CD4-positive, alpha-beta T cell treated with Interleukin-15 for 4 hours (primary cell): ENCODE measurements at regions not wholly inside any gene's neighbourhood (a gene's known extent, or its start where the extent isn't known, plus 50 kb on each side); places are given as distances from the start of the nearest gene placed in this dataset.

Source experiments
- DNase-seq: peaks from one replicate; pipeline ENCODE4 v3.0.0-alpha.2; 2020; ENCODE audit warnings: low spot score

DNA sequence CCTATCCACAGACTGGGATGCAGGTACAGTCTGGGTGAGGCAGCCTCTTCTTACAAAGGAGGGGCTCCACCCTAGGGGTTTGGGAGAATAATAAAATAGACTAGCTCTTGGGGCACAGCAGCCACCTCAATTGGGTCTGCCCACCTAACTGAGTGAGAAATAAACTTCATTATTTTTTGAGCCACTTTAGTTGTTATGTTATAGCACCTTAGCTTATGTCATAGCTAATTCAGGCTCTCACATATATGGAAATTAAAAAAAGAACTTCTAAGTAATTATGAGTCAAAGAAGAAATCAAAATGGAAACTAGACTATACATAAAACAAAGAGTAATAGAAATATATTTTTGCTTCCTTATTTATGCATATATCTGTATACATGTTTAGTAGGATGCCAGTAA lies 318.5 kb upstream of the B3GALT2 start:
- DNase-seq: no peak

GRCh38 chr1:193498088-193498655 lies 311.8 kb upstream of the B3GALT2 start:
- DNase-seq: no peak

DNA sequence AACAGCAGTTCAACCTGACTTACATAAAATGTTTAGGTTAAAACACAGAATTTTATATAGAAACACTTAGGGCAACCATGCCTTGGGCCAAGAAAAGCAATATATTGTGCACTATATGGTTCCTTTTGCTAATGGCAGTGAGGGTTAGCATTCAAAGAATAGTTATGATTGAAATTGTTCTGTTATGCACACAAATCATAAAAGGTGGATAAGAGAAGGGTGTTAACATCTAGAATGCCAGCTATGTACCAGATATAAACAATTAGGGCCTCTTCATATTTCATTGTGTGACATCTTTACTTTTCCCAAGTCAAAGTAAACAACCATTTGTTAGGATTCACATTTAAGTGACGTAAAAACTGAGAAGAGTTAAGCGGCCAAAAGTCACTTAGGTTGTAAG lies 308.0 kb upstream of the B3GALT2 start:
- DNase-seq: no peak

DNA sequence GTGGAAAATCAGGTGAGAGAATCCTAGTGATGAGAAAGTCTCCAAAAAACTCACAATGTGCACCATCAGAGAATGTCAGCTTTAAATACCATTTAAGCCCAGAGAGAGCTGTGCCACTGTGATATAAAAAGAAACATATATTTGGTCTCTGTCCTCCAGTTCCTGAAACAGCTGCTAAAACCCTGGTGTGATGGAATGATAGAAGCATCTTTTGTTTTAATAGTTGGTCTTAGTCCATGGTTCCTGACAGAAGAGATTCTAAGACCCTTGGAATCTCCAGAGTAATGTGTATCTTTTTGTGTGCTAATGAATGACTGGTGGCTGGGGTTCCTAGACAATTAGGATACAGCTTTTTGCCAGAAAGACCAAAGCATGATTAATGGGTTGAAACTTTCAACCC lies 302.8 kb upstream of the B3GALT2 start:
- no peak for DNase-seq

DNA sequence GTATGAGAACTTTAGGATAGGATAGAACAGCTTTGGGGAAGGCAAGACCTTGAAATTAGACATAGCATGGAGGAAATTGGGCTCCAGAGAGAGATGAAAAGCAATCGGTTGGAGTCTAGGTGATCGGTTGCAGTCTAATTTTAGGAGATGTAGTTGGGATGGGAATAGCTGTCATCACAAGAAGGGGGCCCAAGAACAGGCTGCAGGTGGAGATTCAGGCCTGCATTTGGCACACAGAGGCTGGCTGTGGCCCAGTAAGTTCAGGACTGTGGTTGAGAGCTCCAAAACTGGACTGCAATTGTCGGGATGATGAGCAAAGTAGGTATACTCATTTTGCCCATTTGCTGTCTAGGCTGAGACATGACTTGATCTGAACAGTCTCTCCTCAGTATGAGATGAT lies 301.3 kb upstream of the B3GALT2 start:
- no peak for DNase-seq

DNA sequence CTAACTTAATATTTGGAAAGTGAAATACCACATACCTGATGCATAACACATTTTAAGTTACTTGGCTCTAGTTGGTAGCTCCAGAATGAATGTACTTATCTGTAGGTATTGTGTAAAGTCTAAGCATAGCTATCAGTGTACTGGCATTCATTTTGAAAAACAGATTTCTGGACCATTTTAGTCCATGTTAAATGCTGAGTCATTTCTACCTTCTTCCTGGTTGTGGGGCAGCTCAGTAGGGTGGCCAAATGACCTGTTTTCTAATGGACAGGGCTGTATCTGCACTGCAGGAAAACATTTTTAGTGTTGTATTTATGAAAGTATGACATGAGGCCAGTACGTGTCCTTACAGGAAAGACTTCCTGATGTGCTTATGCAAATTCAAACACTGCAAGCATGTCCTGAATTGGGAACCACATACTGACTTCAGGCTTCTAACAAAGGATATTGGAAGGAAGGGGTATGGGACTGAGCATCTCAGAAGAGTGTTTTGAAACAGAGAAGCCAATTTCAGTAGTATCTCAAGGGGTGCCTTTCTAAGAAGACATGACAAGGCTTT lies 300.3 kb upstream of the B3GALT2 start:
- no peak for DNase-seq

- DNase-seq: no peak
Observed at GRCh38 chr1:193480755-193481154, 294.3 kb upstream of the B3GALT2 start.

DNA sequence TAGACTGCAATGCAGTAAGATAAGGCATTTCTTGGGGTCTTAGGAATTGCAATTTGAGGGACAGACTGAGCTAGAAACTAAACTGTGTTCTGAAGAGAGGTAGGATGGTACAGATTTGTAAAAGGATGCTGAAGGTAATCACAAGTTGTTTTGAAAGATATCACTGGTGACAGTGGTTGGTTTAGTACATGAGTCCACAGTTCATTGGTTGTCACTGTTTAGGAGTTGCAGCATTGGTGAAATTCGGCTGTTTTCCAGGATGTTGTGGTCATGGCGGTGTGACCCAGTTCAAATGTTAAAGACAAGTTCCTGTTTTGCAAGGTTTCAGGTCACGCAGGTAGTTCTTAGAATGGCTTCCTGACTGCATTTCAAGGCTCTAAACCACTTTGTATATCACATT lies 292.8 kb upstream of the B3GALT2 start:
- DNase-seq: peak; percentile 88

DNA sequence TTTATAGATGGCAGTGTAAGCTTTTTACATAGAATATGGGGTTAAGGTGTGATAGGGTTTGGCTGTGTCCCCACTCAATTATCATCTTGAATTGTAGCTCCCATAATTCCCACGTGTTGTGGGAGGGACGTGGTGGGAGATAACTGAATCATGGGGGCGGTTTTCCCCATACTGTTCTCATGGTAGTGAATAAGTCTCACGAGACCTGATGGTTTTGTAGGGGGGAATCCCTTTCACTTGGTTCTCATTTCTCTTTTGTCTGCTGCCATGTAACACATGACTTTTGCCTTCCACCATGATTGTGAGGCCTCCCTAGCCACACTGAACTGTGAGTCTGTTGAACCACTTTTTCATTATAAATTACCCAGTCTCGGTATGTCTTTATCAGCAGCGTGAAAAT lies 290.3 kb upstream of the B3GALT2 start:
- DNase-seq: no peak

DNA sequence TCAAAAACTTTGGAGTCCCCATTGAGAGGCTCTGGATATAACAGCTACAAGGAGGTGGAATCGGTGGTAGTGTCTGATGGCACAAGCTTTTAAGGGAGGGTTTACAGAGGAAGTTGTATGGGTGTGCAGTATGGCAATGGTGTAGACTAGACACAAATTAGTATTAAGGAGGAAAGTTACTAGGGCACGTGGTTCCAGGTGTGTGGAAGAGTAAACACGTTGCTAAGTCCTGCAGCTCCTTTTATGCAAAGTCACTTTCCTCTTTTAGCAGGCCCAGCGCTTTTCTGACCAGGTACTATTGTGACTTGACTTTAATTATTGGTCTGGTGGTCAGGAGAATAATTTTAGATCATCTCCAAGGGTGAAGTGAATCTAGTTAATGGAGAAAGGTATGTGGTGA lies 287.5 kb upstream of the B3GALT2 start:
- DNase-seq: no peak

GRCh38 chr1:193472838-193473398 lies 286.5 kb upstream of the B3GALT2 start:
- no peak for DNase-seq

GRCh38 chr1:193472430-193472829 lies 286.0 kb upstream of the B3GALT2 start:
- no peak for DNase-seq

GRCh38 chr1:193471981-193472380 lies 285.6 kb upstream of the B3GALT2 start:
- DNase-seq: no peak

DNA sequence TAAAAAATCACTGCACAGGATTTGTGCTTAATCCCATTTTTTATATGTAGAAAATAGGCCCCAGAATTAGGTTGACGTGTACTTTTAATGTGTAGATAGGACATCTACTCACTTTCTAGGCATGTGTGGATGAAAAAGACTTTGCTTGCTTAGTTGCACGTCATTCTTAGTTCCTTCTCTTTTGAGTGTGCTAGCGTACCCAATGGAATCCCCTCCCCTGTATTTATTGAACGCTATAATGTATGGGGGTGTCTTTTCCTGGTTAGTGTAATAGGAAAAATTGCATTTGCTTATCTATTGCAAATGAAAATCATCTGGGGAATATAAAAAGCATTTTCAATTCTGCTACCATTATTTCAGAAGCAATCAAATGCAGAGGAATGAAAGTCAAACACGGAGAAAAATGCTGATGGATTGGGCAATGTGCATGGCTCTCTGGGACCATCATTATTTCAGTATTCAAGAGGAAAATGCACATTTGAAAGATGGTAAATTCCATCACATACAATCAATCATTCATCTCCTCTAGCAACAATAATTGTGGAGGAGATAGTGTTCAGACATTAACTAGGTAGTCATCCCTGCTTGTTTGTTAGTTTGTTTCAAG lies 277.0 kb upstream of the B3GALT2 start:
- no peak for DNase-seq

GRCh38 chr1:193462629-193463320 lies 276.4 kb upstream of the B3GALT2 start:
- DNase-seq: peak; percentile 42

GRCh38 chr1:193458628-193459027 lies 272.2 kb upstream of the B3GALT2 start:
- peak; percentile 66 for DNase-seq

DNA sequence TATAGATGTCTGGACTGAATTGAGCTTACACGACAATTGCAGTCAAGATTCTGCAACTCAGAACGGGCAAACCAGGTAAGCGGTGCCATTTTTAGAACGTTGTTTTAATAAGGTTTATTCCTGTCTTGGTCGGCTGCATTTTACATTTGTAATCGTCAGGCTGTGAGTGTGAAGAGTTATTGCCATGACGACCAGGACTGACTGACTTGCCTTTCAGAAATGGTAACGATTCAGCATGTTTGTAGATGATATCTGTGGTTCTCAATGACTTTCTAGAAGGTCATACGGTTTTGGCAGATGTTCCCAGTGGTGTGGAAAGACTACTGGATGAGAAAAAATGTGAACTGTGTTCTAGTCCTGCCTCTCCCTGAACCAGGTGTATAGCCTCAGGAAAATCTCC lies 271.3 kb upstream of the B3GALT2 start:
- DNase-seq: peak; percentile 70

DNA sequence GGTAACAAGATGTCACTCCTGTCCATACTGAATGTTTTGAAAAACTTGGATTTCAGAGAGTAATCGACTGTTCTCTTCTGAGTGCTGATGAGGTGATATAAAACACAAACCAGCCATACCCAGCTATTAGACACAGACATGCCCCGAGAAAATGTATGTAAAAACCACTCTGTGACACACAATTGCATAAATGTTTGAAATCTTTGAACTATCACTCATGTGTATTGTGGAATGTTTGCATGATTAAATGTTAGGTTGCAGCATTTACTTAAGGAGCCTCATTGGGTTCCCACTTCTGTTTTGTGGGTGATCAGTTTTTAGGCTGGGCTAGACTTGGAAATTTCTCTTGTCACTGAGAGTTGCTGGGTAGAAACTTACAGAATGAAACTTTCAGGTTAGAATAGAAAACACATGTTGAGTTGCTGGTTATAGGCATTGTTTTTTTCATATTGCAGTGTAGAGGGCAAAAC lies 270.4 kb upstream of the B3GALT2 start:
- no peak for DNase-seq

- DNase-seq: no peak
Observed at GRCh38 chr1:193451606-193452005, 265.2 kb upstream of the B3GALT2 start.

DNA sequence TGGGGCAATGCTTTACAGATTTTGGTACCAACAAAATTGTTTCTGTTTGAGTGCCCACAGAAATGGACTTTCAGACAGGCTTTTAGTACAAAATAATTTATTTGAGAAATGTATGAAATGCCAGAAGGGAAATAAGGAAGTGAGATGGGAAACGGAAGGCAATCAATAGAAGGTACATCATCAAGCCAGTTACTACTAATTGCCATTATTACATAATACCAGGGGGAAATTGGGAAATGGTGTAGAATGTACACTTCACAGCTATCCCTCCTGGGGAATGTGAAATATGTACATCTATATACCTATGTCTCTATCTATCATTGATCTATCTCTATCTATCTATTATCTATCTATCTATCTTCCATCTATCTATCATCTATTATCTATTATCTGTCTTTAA lies 264.6 kb upstream of the B3GALT2 start:
- DNase-seq: no peak

DNA sequence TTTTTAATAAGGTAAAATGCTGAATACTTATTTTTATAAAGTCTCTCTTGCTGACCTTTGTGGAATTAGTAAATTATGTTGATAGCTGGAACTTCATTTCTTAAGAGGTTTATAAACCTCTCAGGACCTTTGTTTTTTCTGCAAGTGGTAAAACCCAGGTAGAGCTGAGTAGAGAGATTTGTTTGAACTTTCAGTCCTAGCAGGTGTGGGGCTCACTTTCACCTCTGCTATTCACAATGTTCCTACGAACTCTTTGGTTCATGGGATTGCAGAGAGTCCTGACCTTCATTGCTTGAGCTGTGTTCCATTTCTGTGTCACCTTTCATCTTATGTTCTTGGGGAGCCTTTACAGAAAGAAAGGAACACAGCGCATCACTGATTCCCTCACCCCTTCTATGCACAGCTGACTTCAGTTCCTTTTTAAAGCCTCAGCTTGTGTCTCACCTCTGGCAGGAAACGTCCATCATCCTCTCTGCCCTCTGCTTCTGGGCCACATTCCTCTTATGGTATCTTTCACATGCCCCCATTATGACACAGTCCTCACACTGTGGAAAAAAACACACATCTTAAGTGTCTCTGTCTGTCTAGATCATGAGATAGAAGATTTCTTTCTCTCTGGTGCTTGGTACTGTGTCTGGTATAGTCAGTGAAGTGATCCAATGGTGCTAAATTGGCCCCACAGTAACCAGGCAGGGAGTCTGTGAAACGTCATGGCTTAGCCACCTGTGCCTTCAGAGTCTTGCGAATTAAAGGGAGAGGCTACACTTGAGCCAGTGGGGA lies 262.5 kb upstream of the B3GALT2 start:
- peak; percentile 40 for DNase-seq

- no peak for DNase-seq
Observed at GRCh38 chr1:193443886-193444285, 257.5 kb upstream of the B3GALT2 start.
